ENCODE measurements at regions not wholly inside any gene's neighbourhood (a gene's known extent, or its start where the extent isn't known, plus 50 kb on each side); places are given as distances from the start of the nearest gene placed in this dataset.

DNA sequence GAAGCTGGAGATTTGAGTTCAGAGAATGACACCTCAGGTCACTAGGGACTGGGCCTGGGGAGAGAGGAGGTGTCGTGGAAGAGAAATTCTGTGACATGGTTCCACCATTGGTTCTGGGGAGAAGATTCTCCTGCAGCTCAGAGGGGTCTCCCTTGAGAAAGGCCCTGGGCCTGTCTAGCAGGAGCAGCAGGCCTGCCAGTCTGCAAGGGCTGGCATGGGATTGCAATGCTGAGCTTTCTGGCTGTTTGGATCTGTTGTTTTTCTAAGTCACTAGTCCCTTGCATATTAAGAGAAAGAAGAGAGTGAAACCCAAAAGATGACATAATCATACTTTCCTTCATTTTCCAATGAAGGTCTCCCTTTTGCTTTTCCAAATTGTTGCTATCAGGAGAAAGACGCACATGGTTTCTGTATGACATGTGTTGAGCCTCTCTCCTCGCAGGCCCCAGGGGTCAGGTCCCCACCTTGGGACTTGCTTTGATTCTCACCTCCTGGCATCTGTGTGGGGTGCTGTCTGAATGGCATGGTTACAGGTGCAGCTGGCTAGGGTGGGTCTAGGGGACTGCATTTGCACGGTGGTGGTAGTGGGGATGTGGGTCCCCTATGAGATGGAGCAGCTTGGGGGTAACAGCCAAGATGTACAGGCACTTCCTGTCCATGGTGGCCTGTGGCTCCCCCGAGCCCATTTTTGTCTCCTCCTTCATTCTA, 117.8 kb downstream of the GLI2 start:
- TF ChIP-seq, protein P1, sequence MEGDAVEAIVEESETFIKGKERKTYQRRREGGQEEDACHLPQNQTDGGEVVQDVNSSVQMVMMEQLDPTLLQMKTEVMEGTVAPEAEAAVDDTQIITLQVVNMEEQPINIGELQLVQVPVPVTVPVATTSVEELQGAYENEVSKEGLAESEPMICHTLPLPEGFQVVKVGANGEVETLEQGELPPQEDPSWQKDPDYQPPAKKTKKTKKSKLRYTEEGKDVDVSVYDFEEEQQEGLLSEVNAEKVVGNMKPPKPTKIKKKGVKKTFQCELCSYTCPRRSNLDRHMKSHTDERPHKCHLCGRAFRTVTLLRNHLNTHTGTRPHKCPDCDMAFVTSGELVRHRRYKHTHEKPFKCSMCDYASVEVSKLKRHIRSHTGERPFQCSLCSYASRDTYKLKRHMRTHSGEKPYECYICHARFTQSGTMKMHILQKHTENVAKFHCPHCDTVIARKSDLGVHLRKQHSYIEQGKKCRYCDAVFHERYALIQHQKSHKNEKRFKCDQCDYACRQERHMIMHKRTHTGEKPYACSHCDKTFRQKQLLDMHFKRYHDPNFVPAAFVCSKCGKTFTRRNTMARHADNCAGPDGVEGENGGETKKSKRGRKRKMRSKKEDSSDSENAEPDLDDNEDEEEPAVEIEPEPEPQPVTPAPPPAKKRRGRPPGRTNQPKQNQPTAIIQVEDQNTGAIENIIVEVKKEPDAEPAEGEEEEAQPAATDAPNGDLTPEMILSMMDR (IDR thresholded peaks at IDR 0.05): no peak
- no peak for TF ChIP-seq POLR2A (IDR thresholded peaks at IDR 0.05)
- TF ChIP-seq POLR2AphosphoS5 (IDR thresholded peaks at IDR 0.05): no peak

Data from stomach (tissue), 4 donors.